GM12891 (cell line): ENCODE measurements at regions not wholly inside any gene's neighbourhood (a gene's known extent, or its start where the extent isn't known, plus 50 kb on each side); places are given as distances from the start of the nearest gene placed in this dataset.

Experiments used
- POLR2A ChIP-seq: IDR thresholded peaks from 2 replicates; pipeline ENCODE4 v1.6.1; 2011; ENCODE audit warnings: low read depth, low read length, control low read depth
- POLR2AphosphoS5 ChIP-seq: IDR thresholded peaks from 2 replicates; pipeline ENCODE4 v1.6.1; 2011; ENCODE audit warnings: low read depth, low read length, control low read depth
- SPI1 ChIP-seq: IDR thresholded peaks from 2 replicates; pipeline ENCODE4 v1.6.1; 2011; ENCODE audit warnings: low read depth, low read length, control low read depth
- TAF1 ChIP-seq: IDR thresholded peaks from 2 replicates; pipeline ENCODE4 v1.6.1; 2011; ENCODE audit warnings: low read depth, low read length, control low read depth

DNA sequence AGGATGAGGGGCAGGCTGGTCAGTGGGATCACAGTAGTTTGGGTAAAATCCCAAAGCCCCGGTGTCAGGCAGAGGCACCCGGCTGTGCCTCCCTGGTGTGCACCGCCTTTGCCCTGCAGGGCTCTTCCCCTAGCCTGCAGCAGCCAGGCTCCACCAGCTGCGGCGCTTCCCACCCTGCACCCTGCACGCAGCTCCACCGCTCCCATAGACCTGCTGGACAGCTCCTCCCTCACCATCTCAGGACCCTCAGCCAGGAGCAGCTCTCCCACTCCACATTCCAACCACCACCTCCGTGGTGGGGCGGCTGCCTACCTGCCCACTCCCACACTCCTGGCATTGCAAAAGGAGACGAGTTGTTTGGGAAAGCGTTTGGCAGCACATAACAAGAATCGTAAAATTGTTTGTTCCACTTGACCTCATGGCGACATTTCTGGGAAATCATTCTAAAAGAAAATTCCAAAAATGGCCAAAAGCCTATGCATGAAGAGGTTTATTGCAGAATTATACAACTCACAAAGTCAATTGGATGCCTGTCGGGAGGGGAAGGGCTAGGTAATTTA, 287.4 kb upstream of the HDAC4 start:
- no peak for TF ChIP-seq POLR2AphosphoS5
- TF ChIP-seq SPI1: no peak
- no peak for TF ChIP-seq POLR2A
- TF ChIP-seq TAF1: no peak
